SK-N-SH (cell line): ENCODE measurements at regions not wholly inside any gene's neighbourhood (a gene's known extent, or its start where the extent isn't known, plus 50 kb on each side); places are given as distances from the start of the nearest gene placed in this dataset.

Experiments
- EP300 ChIP-seq, 2 experiments: IDR thresholded peaks; 2 replicates each; pipeline versions ENCODE4 v1.4.0 to v1.6.1; 2012; ENCODE audit warnings: borderline replicate concordance in 1 of 2, low read depth in 1 of 2, low read length in 1 of 2
- EZH2phosphoT487 ChIP-seq: fragments of 200-600 bp; sonication (generic); IDR thresholded peaks from 2 replicates; pipeline ENCODE4 v1.6.1; 2017; ENCODE audit warnings: low read depth, mixed run types, mild to moderate bottlenecking, antibody characterized with exemption, moderate library complexity, borderline replicate concordance
- FOXM1 ChIP-seq: IDR thresholded peaks from 2 replicates; pipeline ENCODE4 v1.4.0; 2012; ENCODE audit warnings: low read depth, mild to moderate bottlenecking
- NRF1 ChIP-seq: IDR thresholded peaks from 2 replicates; pipeline ENCODE4 v1.6.1; 2012; ENCODE audit warnings: low read depth, mild to moderate bottlenecking, low read length
- POLR2AphosphoS5 ChIP-seq: IDR thresholded peaks from 2 replicates; pipeline ENCODE4 v1.6.1; 2012; ENCODE audit warnings: low read depth, low read length
- RCOR1 ChIP-seq: fragments of 150-350 bp; IDR thresholded peaks from 2 replicates; pipeline ENCODE4 v1.6.1; 2017; ENCODE audit warnings: antibody characterized with exemption, low read length
- SIN3A ChIP-seq: IDR thresholded peaks from 2 replicates; pipeline ENCODE4 v1.6.1; 2012; ENCODE audit warnings: low read depth, mild to moderate bottlenecking, low read length, moderate library complexity, borderline replicate concordance
- YY1 ChIP-seq: IDR thresholded peaks from 2 replicates; pipeline ENCODE4 v1.4.0; 2012; ENCODE audit warnings: low read depth, mild to moderate bottlenecking
- TF ChIP-seq, protein P1 (sequence below): fragments of 200-600 bp; sonication (generic); IDR thresholded peaks from 2 replicates; pipeline ENCODE4 v1.6.1; 2017; ENCODE audit warnings: antibody characterized with exemption, mild to moderate bottlenecking, moderate library complexity

- no peak for TF ChIP-seq YY1
- no peak for TF ChIP-seq RCOR1
- TF ChIP-seq, protein P1, sequence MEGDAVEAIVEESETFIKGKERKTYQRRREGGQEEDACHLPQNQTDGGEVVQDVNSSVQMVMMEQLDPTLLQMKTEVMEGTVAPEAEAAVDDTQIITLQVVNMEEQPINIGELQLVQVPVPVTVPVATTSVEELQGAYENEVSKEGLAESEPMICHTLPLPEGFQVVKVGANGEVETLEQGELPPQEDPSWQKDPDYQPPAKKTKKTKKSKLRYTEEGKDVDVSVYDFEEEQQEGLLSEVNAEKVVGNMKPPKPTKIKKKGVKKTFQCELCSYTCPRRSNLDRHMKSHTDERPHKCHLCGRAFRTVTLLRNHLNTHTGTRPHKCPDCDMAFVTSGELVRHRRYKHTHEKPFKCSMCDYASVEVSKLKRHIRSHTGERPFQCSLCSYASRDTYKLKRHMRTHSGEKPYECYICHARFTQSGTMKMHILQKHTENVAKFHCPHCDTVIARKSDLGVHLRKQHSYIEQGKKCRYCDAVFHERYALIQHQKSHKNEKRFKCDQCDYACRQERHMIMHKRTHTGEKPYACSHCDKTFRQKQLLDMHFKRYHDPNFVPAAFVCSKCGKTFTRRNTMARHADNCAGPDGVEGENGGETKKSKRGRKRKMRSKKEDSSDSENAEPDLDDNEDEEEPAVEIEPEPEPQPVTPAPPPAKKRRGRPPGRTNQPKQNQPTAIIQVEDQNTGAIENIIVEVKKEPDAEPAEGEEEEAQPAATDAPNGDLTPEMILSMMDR: no peak
- TF ChIP-seq FOXM1: no peak
- no peak for TF ChIP-seq EZH2phosphoT487
- no peak for TF ChIP-seq POLR2AphosphoS5
- TF ChIP-seq EP300 (IDR thresholded peaks at IDR 0.05; ENCODE audit: borderline replicate concordance in 1 of 2, low read depth in 1 of 2, low read length in 1 of 2): no peak
- no peak for TF ChIP-seq NRF1
- TF ChIP-seq SIN3A: no peak
Observed at GRCh38 chr5:167555565-167556166, 735.8 kb upstream of the WWC1 start.
